IPS DF 6.9 (cell line): ENCODE measurements at regions not wholly inside any gene's neighbourhood (a gene's known extent, or its start where the extent isn't known, plus 50 kb on each side); places are given as distances from the start of the nearest gene placed in this dataset.

Experiments used
- DNase-seq: peaks from one replicate; pipeline ENCODE4 v3.0.0-alpha.2; 2013; ENCODE audit warnings: low read depth, low spot score
- H3K27ac ChIP-seq: one replicate; pipeline ENCODE4 v1.5.1; 2013; ENCODE audit warnings: low read length, control low read depth
- H3K27me3 ChIP-seq: 2 replicates; pipeline ENCODE4 v1.6.1; 2013; ENCODE audit warnings: mild to moderate bottlenecking, low read length; ENCODE audit not compliant: control insufficient read depth, insufficient read depth
- H3K36me3 ChIP-seq: 2 replicates; pipeline ENCODE4 v1.6.1; 2013; ENCODE audit warnings: low read length; ENCODE audit not compliant: control insufficient read depth, insufficient read depth
- H3K4me1 ChIP-seq: 2 replicates; pipeline ENCODE4 v1.6.1; 2013; ENCODE audit warnings: low read length; ENCODE audit not compliant: control insufficient read depth, insufficient read depth
- H3K4me3 ChIP-seq: 2 replicates; pipeline ENCODE4 v1.5.1; 2013; ENCODE audit warnings: mild to moderate bottlenecking, low read length
- H3K9me3 ChIP-seq: 2 replicates; pipeline ENCODE4 v1.6.1; 2013; ENCODE audit warnings: low read length, inconsistent platforms; ENCODE audit not compliant: control insufficient read depth, insufficient read depth
- WGBS: extraction: QIAGEN DNeasy Blood & Tissue Kit; methylation state at CpG from one replicate; pipeline ENCODE4 v1.1.7; 2013; ENCODE audit warnings: mixed read lengths, missing lambda C conversion rate; ENCODE audit not compliant: insufficient read length, insufficient coverage; 5-methylcytosine and 5-hydroxymethylcytosine counted together

GRCh38 chr9:120264528-120264927 lies 315.4 kb downstream of the CDK5RAP2 start:
- H3K9me3 ChIP-seq: no peaks in the 10 kb centered on the region
- H3K4me1 ChIP-seq: 0 out of 2 replicates have a peak, but pooled peaks cover 2% of the 10 kb centered on the region
- no peaks in the 10 kb centered on the region for H3K27me3 ChIP-seq
- no peaks in the 10 kb centered on the region for H3K36me3 ChIP-seq
- no peak overlapping the region for H3K27ac ChIP-seq
- H3K4me3 ChIP-seq: no peak overlapping the region
- DNase-seq: no peak

- WGBS: no CpG with 5 or more reads among the region's 4 CpGs
- Histone ChIP-seq H3K9me3 (no peaks in the 10 kb centered on the region), H3K4me3 (no peak overlapping the region), H3K4me1 (0 out of 2 replicates have a peak, but pooled peaks cover 2% of the 10 kb centered on the region), H3K36me3 (no peaks in the 10 kb centered on the region), H3K27me3 (no peaks in the 10 kb centered on the region), H3K27ac (no peak overlapping the region)
- no peak for DNase-seq
These were observed 316.1 kb downstream of the CDK5RAP2 start for GRCh38 chr9:120263836-120264235.

GRCh38 chr9:120261419-120261818 lies 318.5 kb downstream of the CDK5RAP2 start:
- H3K27ac ChIP-seq: no peak overlapping the region
- H3K9me3 ChIP-seq: no peaks in the 10 kb centered on the region
- no peak overlapping the region for H3K4me3 ChIP-seq
- no peaks in the 10 kb centered on the region for H3K27me3 ChIP-seq
- no peak for DNase-seq
- 0 out of 2 replicates have a peak, but pooled peaks cover 2% of the 10 kb centered on the region for H3K4me1 ChIP-seq
- H3K36me3 ChIP-seq: no peaks in the 10 kb centered on the region
- WGBS: no CpG with 5 or more reads among the region's 6 CpGs

DNA sequence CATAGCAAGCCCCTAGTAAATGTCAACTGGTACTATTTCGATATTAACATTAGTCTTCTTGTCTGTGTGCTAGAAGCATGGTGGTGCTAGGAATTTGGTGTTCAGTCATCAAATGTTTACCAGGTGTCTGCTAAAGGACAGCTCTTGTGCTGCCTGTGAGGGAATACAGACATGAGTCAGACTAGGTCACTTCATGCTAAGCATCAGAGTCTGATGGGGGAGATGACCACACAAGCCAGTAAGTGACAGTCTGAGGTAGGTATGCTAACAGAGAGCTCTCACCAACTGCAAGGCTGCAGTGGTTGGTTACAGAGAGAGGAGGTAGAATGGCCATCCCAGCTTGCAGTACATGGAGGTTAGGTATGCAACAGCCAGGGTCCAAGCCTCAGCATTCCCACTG lies 320.9 kb downstream of the CDK5RAP2 start:
- Histone ChIP-seq H3K4me1 (no peaks in the 10 kb centered on the region), H3K27me3 (no peaks in the 10 kb centered on the region), H3K27ac (no peak overlapping the region), H3K4me3 (no peak overlapping the region), H3K36me3 (no peaks in the 10 kb centered on the region), H3K9me3 (no peaks in the 10 kb centered on the region)
- DNase-seq: no peak
- no CpG with 5 or more reads among the region's 1 CpG for WGBS

- Histone ChIP-seq H3K9me3 (no peaks in the 10 kb centered on the region), H3K4me1 (no peaks in the 10 kb centered on the region), H3K4me3 (no peak overlapping the region), H3K36me3 (no peaks in the 10 kb centered on the region), H3K27ac (no peak overlapping the region), H3K27me3 (no peaks in the 10 kb centered on the region)
- no peak for DNase-seq
- WGBS: no CpG with 5 or more reads among the region's 3 CpGs
These were observed 321.9 kb downstream of the CDK5RAP2 start for GRCh38 chr9:120258096-120258495.

DNA sequence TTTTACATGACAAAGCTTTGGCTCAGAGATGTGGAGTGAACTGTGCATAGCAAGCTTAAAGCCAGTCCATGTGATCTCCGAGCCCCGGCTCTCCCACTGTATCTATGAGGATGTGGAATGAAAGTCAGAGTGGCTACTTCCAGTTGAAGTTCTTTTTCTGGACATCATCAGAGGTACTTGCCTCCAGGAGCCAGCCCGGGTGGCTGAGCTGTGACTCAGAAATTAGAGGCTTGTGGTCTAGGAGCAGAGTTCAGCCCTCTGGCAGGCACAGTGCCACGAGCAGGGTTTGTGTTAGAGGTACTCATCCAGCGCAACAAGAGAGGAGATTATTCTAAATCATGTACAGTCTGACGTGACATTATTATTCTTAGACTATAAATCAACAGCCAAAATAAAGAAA lies 322.5 kb downstream of the CDK5RAP2 start:
- Histone ChIP-seq H3K27me3 (no peaks in the 10 kb centered on the region), H3K4me1 (no peaks in the 10 kb centered on the region), H3K9me3 (no peaks in the 10 kb centered on the region), H3K27ac (no peak overlapping the region), H3K4me3 (no peak overlapping the region), H3K36me3 (no peaks in the 10 kb centered on the region)
- WGBS: no CpG with 5 or more reads among the region's 6 CpGs
- no peak for DNase-seq

DNA sequence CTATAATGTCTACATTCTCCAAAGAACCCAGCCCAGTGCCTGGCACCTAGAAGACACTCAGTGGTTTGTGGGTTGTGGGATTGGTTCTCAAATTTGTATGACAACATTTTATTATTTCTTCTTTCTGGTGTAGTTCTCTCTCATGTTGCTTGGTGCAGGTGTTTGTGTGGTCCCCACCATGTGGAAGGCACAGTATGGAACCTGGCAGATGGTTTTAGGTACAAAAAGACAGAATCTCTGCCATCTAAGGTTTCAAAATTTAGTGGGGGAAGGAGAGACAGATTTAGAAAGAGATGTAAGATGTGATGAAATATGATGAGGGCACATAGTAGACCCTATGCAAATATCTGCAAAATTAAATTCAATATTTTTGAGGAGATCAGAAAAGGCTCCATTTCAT lies 323.8 kb downstream of the CDK5RAP2 start:
- H3K27me3 ChIP-seq: no peaks in the 10 kb centered on the region

GRCh38 chr9:120252248-120252647 lies 327.7 kb downstream of the CDK5RAP2 start:
- no peak overlapping the region for H3K27ac ChIP-seq
- H3K27me3 ChIP-seq: no peaks in the 10 kb centered on the region
- H3K4me1 ChIP-seq: no peaks in the 10 kb centered on the region
- WGBS: no CpG with 5 or more reads among the region's 2 CpGs
- no peaks in the 10 kb centered on the region for H3K36me3 ChIP-seq
- no peak for DNase-seq
- H3K4me3 ChIP-seq: no peak overlapping the region
- no peaks in the 10 kb centered on the region for H3K9me3 ChIP-seq

More for the DNA sequence above, 323.8 kb downstream of the CDK5RAP2 start:
- Histone ChIP-seq H3K9me3 (no peaks in the 10 kb centered on the region), H3K36me3 (no peaks in the 10 kb centered on the region), H3K27ac (no peak overlapping the region), H3K4me3 (no peak overlapping the region), H3K4me1 (no peaks in the 10 kb centered on the region)
- no peak for DNase-seq

GRCh38 chr9:120242116-120242811 lies 337.7 kb downstream of the CDK5RAP2 start:
- H3K27me3 ChIP-seq: no peaks in the 10 kb centered on the region
- WGBS: no CpG with 5 or more reads among the region's 21 CpGs
- DNase-seq: no peak
- H3K4me3 ChIP-seq: no peak overlapping the region
- H3K27ac ChIP-seq: no peak overlapping the region
- H3K36me3 ChIP-seq: no peaks in the 10 kb centered on the region
- H3K4me1 ChIP-seq: no peaks in the 10 kb centered on the region
- no peaks in the 10 kb centered on the region for H3K9me3 ChIP-seq

GRCh38 chr9:120236596-120236995 lies 343.4 kb downstream of the CDK5RAP2 start:
- Histone ChIP-seq H3K4me1 (no peaks in the 10 kb centered on the region), H3K27ac (no peak overlapping the region), H3K9me3 (no peaks in the 10 kb centered on the region), H3K4me3 (no peak overlapping the region), H3K36me3 (no peaks in the 10 kb centered on the region), H3K27me3 (no peaks in the 10 kb centered on the region)
- DNase-seq: no peak
- WGBS: no CpG with 5 or more reads among the region's 1 CpG

- Histone ChIP-seq H3K27ac (no peak overlapping the region), H3K9me3 (no peaks in the 10 kb centered on the region), H3K27me3 (no peaks in the 10 kb centered on the region), H3K4me3 (no peak overlapping the region), H3K36me3 (no peaks in the 10 kb centered on the region), H3K4me1 (no peaks in the 10 kb centered on the region)
- no CpG with 5 or more reads among the region's 2 CpGs for WGBS
- no peak for DNase-seq
These were observed 344.9 kb downstream of the CDK5RAP2 start for GRCh38 chr9:120235081-120235480.
